Esophagus muscularis mucosa (tissue), 4 donors: ENCODE measurements at regions not wholly inside any gene's neighbourhood (a gene's known extent, or its start where the extent isn't known, plus 50 kb on each side); places are given as distances from the start of the nearest gene placed in this dataset.
"Not testable (repeated sequence)": the region's sequence is repeated elsewhere in the genome, so short reads cannot be mapped to it uniquely, and the experiment has no call there.

Source experiments
- DNase-seq: peaks from one replicate; pipeline ENCODE4 v3.0.0-alpha.2; 2017; ENCODE audit errors: extremely low spot score
- H3K27ac ChIP-seq, 4 donors: fragments of 200-600 bp; sonication (generic); replicated peaks in 1 of 4; 1 replicate in 3 of 4; 2 replicates in 1 of 4; pipeline ENCODE4 v1.5.1; 2016 to 2019; ENCODE audit warnings: mild to moderate bottlenecking in 1 of 4
- H3K27me3 ChIP-seq, 4 donors: fragments of 200-600 bp; sonication (generic); one replicate each; pipeline versions ENCODE4 v1.5.1 to v1.6.0; 2016 to 2019
- H3K36me3 ChIP-seq, 4 donors: fragments of 200-600 bp; sonication (generic); one replicate each; pipeline ENCODE4 v1.5.1; 2016 to 2019
- H3K4me1 ChIP-seq, 4 donors: fragments of 200-600 bp; sonication (generic); one replicate each; pipeline ENCODE4 v1.5.1; 2016 to 2019
- H3K4me3 ChIP-seq, 4 donors: fragments of 200-600 bp; sonication (generic); 1 replicate in 2 of 4; 2 replicates in 2 of 4; pipeline ENCODE4 v1.5.1; 2016 to 2019; ENCODE audit warnings: mild to moderate bottlenecking in 4 of 4, moderate library complexity in 1 of 4
- H3K9me3 ChIP-seq, 4 donors: fragments of 200-600 bp; sonication (generic); 1 replicate in 3 of 4; 2 replicates in 1 of 4; pipeline ENCODE4 v1.5.1; 2016 to 2019
- EP300 ChIP-seq: sonication (generic); formaldehyde crosslinking; IDR thresholded peaks from one replicate; pipeline ENCODE4 v1.6.1; 2017; ENCODE audit warnings: antibody characterized with exemption
- POLR2A ChIP-seq: fragments of 450-650 bp; IDR thresholded peaks from one replicate; pipeline ENCODE4 v1.6.1; 2017; ENCODE audit warnings: antibody characterized with exemption, moderate library complexity, mild to moderate bottlenecking, low read depth
- POLR2AphosphoS5 ChIP-seq, 2 donors: sonication (generic); formaldehyde crosslinking; IDR thresholded peaks; one replicate each; pipeline ENCODE4 v1.6.1; 2017; ENCODE audit warnings: antibody characterized with exemption in 2 of 2
- WGBS: methylation state at CpG from one replicate; pipeline ENCODE4 v1.1.5; 2018; 5-methylcytosine and 5-hydroxymethylcytosine counted together
- intact Hi-C: fragments of 100-400 bp; cut with DNase I; formaldehyde crosslinking; loops from one replicate; pipeline ENCODE4 v1.15.1; 2023
- TF ChIP-seq, protein P1 (sequence below), 3 experiments: fragments of 200-600 bp in 2 of 3; fragments of 450-650 bp in 1 of 3; sonication (generic) in 2 of 3; IDR thresholded peaks; one replicate each; pipeline ENCODE4 v1.5.1; 2017 to 2019; ENCODE audit warnings: antibody characterized with exemption in 3 of 3, mild to moderate bottlenecking in 2 of 3, moderate library complexity in 1 of 3

DNA sequence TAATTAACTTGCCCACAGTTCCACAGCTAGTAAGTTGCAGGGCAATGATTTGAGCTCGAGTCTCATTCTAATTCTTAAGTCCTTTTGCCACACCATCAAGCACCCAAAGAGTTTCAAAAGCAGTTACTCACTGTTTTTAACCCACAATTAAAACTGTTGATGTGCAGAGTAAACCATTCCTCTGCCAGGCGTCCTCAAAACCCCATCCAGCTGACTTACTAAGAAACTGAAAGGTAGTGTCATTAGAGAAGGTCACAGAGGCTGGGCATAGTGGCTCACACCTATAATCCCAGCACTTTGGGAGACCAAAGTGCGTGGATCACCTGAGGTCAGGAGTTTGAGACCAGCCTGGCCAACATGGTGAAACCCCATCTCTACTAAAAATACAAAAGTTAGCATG is 121.7 kb downstream of the CHIC2 start:
- intact Hi-C loops = no loop called here
- peaks cover 0 to 15% (median 10%) of the 10 kb centered on the region in 4 donors for H3K4me1 ChIP-seq
- TF ChIP-seq, protein P1, sequence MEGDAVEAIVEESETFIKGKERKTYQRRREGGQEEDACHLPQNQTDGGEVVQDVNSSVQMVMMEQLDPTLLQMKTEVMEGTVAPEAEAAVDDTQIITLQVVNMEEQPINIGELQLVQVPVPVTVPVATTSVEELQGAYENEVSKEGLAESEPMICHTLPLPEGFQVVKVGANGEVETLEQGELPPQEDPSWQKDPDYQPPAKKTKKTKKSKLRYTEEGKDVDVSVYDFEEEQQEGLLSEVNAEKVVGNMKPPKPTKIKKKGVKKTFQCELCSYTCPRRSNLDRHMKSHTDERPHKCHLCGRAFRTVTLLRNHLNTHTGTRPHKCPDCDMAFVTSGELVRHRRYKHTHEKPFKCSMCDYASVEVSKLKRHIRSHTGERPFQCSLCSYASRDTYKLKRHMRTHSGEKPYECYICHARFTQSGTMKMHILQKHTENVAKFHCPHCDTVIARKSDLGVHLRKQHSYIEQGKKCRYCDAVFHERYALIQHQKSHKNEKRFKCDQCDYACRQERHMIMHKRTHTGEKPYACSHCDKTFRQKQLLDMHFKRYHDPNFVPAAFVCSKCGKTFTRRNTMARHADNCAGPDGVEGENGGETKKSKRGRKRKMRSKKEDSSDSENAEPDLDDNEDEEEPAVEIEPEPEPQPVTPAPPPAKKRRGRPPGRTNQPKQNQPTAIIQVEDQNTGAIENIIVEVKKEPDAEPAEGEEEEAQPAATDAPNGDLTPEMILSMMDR (IDR thresholded peaks at IDR 0.05) = no peak
- TF ChIP-seq POLR2AphosphoS5 (IDR thresholded peaks at IDR 0.05) (no peak), EP300 (no peak), POLR2A (no peak)
- peaks cover 0 to 69% (median 10%) of the 10 kb centered on the region in 4 donors for H3K27me3 ChIP-seq
- no peak for DNase-seq
- no peaks in the 10 kb centered on the region for H3K36me3 ChIP-seq
- no peak overlapping the region for H3K27ac ChIP-seq
- no peak overlapping the region for H3K4me3 ChIP-seq
- H3K9me3 ChIP-seq = peaks cover 0 to 18% (median 11%) of the 10 kb centered on the region in 4 donors
- WGBS = 79% methylated on average over 3 of the region's 3 CpGs

DNA sequence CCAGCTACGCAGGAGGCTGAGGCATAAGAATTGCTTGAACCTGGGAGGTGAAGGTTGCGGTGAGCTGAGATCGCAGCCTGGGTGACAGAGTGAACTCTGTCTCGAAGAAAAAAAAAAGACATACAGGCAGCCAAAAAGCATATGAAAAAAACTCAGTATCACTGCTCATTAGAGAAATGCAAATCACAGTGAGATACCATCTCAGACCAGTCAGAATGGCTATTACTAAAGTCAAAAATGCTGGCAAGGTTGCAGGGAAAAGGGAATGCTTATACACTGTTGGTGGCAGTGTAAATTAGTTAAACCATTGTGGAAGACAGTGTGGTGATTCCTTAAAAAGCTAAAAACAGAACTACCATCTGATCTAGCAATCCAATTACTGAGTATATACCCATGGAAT is 123.1 kb downstream of the CHIC2 start:
- intact Hi-C loops = no loop called here
- Histone ChIP-seq H3K9me3 (peaks cover 0 to 18% (median 11%) of the 10 kb centered on the region in 4 donors), H3K36me3 (no peaks in the 10 kb centered on the region), H3K27ac (no peak overlapping the region), H3K27me3 (peaks cover 0 to 69% (median 14%) of the 10 kb centered on the region in 4 donors), H3K4me1 (peaks cover 0 to 15% (median 10%) of the 10 kb centered on the region in 4 donors), H3K4me3 (no peak overlapping the region)
- WGBS = 100% methylated on average over 4 of the region's 4 CpGs
- no peak for DNase-seq
- TF ChIP-seq EP300 = no peak
- TF ChIP-seq POLR2A = no peak
- TF ChIP-seq POLR2AphosphoS5 (IDR thresholded peaks at IDR 0.05) = no peak
- TF ChIP-seq, protein P1 (IDR thresholded peaks at IDR 0.05) = no peak

DNA sequence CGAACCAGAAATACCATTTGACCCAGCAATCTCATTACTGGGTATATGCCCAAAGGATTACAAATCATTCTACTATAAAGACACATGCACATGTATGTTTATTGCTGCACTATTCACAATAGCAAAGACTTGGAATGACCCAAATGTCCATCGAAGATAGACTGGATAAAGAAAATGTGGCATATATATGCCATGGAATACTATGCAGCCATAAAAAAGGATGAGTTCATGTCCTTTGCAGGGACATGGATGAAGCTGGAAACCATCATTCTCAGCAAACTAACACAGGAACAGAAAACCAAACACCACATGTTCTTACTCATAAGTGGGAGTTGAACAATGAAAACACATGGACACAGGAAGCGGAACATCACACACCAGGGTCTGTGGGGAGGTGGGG is 124.5 kb downstream of the CHIC2 start:
- H3K27me3 ChIP-seq = peaks cover 0 to 60% (median 11%) of the 10 kb centered on the region in 4 donors
- 97% methylated on average over 3 of the region's 3 CpGs for WGBS
- intact Hi-C loops, H3K36me3 ChIP-seq, H3K4me3 ChIP-seq, H3K27ac ChIP-seq, DNase-seq: not testable (repeated sequence)
- H3K4me1 ChIP-seq = peaks cover 0 to 15% (median 10%) of the 10 kb centered on the region in 4 donors
- peaks cover 0 to 18% (median 11%) of the 10 kb centered on the region in 4 donors for H3K9me3 ChIP-seq

DNA sequence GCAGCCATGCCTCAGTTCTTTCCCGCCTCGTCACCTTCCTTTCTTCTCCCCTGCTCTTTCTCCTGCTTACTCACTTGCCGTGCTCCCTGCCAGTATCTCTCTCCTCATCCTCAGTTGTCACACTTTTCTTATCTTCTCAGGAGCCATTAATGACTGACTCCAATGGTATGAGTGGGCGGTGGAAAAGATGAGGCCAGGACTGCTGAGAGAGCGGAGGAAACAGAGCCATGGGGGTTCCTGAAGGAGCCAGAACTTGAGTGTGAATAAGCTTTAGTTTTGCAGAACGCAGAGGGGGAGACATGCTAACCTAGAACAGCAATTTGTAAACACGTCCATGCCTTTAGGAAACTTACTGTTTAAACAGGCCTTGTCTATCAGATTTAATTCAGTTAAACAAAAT is 126.5 kb downstream of the CHIC2 start:
- Histone ChIP-seq H3K4me1 (peaks cover 0 to under 1% (median 0%) of the 10 kb centered on the region in 4 donors), H3K9me3 (peaks cover 0 to 18% (median 13%) of the 10 kb centered on the region in 4 donors), H3K4me3 (no peak overlapping the region), H3K36me3 (no peaks in the 10 kb centered on the region), H3K27ac (no peak overlapping the region), H3K27me3 (peaks cover 0 to 69% (median 11%) of the 10 kb centered on the region in 4 donors)
- WGBS = 74% methylated on average over 7 of the region's 7 CpGs
- intact Hi-C loops = no loop called here
- TF ChIP-seq POLR2A (no peak), POLR2AphosphoS5 (IDR thresholded peaks at IDR 0.05) (no peak), EP300 (no peak)
- TF ChIP-seq, protein P1 (IDR thresholded peaks at IDR 0.05) = no peak
- no peak for DNase-seq

DNA sequence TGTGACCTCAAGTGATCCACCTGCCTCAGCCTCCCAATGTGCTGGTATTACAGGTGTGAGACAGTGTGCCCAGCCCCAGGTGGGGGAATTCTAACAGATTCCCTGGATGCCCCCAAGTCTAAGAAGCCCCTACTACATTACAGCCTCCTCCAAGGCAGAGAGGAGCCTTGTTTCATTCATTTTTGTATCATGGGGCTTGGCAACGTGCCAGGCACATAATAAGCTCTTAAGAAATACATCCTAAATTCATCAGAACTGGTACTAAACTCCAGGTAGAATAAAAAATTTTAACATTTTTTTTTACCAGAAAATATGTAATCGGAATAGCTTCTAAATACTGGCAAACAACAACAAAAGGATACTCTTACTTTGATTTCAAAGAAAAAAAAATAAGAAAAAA is 127.1 kb downstream of the CHIC2 start:
- Histone ChIP-seq H3K27me3 (peaks cover 0 to 75% (median 11%) of the 10 kb centered on the region in 4 donors), H3K4me3 (no peak overlapping the region), H3K36me3 (no peaks in the 10 kb centered on the region), H3K4me1 (no peaks in the 10 kb centered on the region), H3K27ac (no peak overlapping the region), H3K9me3 (peaks cover 0 to 18% (median 13%) of the 10 kb centered on the region in 4 donors)
- intact Hi-C loops = no loop called here
- 64% methylated on average over 2 of the region's 2 CpGs for WGBS
- no peak for DNase-seq
- TF ChIP-seq POLR2A (no peak), POLR2AphosphoS5 (IDR thresholded peaks at IDR 0.05) (no peak), EP300 (no peak)
- TF ChIP-seq, protein P1 (IDR thresholded peaks at IDR 0.05) = no peak
